LNCaP clone FGC (cell line): ENCODE measurements at regions not wholly inside any gene's neighbourhood (a gene's known extent, or its start where the extent isn't known, plus 50 kb on each side); places are given as distances from the start of the nearest gene placed in this dataset.

ENCODE experiments used
- DNase-seq: peaks from one replicate; pipeline ENCODE4 v3.0.0-alpha.2; 2011; ENCODE audit warnings: low read depth
- H3K4me3 ChIP-seq: 2 replicates; pipeline ENCODE4 v1.5.1; 2011; ENCODE audit warnings: mild to moderate bottlenecking, low read depth, low read length, control low read depth
- CTCF ChIP-seq: IDR thresholded peaks from 2 replicates; pipeline ENCODE4 v1.5.1; 2012; ENCODE audit warnings: mild to moderate bottlenecking; ENCODE audit not compliant: control insufficient read depth, insufficient read depth; ENCODE audit errors: extremely low read depth

- H3K4me3 ChIP-seq: no peak overlapping the region
- no peak for DNase-seq
Measured at GRCh38 chr6:20312606-20313005, 89.1 kb upstream of the E2F3 start.

GRCh38 chr6:20313051-20313450 is 88.6 kb upstream of the E2F3 start:
- TF ChIP-seq CTCF: no peak
- no peak for DNase-seq
- no peak overlapping the region for H3K4me3 ChIP-seq

More at GRCh38 chr6:20312606-20313005, 89.1 kb upstream of the E2F3 start:
- TF ChIP-seq CTCF: no peak

DNA sequence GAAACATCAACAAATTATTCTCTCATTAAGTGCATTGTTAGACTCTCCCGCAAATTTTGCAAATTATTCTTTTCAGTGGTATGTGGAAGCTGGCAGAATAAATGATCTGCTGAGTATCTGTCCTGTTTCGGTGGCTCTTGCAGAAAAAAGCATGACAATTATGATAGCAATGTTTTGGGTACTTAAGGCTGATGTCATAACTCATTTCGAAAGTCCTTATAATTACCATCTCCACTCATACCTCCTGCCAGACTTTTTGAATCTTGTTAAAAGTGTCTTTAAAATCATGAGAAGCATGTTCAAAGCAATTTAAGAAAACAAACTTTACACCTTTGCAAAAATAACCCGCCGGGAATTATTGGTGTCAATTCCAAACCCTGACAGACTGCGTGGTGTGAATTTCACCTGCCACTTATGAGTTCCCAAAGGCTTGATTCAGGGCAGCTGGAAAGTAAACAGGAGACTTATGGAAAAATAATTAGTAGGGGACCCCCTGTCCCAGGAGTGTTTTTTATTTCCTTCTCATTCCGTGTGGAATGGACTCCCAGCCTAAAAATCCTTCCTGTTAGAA is 87.6 kb upstream of the E2F3 start:
- no peak for DNase-seq
- H3K4me3 ChIP-seq: no peak overlapping the region
- no peak for TF ChIP-seq CTCF

GRCh38 chr6:20314866-20315845 is 86.5 kb upstream of the E2F3 start:
- no peak for TF ChIP-seq CTCF
- H3K4me3 ChIP-seq: no peak overlapping the region
- DNase-seq: no peak

DNA sequence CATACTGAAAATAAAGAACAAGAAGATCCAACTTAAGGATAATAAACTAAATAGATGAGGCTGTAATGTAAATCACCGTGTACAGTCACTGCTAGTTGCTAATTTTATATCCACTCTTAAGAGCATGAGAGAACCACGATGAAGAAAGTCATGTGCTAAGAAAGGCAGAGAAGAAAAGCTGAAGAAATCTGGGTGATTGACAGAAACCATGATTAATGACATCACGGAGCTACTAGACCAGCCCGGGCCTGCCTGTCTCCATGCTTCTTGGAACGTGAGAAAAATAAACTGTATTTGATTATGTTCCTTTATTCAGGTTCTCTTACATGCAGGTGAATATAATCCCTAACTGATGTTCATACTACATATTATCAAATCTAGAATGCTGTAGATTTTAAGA is 84.2 kb upstream of the E2F3 start:
- DNase-seq: no peak
- TF ChIP-seq CTCF: no peak
- no peak overlapping the region for H3K4me3 ChIP-seq

DNA sequence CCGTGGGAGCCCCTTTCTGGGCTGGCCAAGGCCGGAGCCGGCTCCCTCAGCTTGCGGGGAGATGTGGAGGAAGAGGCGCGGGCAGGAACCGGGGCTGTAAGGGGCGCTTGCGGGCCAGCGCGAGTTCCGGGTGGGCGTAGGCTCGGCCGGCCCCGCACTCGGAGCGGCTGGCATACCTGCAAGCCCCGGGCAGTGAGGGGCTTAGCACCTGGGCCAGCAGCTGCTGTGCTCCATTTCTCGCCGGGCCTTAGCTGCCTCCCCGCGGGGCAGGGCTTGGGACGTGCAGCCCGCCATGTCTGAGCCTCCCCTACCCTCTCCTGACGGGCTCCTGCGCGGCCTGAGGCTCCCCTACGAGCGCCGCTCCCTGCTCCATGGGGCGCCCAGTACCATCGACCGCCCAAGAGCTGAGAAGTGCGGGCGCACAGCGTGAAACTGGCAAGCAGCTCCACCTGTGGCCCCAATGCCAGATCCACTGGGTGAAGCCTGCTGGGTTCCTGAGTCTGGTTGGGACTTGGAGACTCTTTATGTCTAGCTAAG is 82.8 kb upstream of the E2F3 start:
- no peak for DNase-seq
- no peak overlapping the region for H3K4me3 ChIP-seq
- TF ChIP-seq CTCF: no peak
